GM12878 (cell line): ENCODE measurements at regions not wholly inside any gene's neighbourhood (a gene's known extent, or its start where the extent isn't known, plus 50 kb on each side); places are given as distances from the start of the nearest gene placed in this dataset.

Experiments used
- ATAC-seq: fragments of 200-7000 bp; cut with Tn5 transposase; 3 replicates; pipeline ENCODE4 v1.9.1; 2020; ENCODE audit warnings: mild to moderate bottlenecking, moderate library complexity
- BruUV-seq: library from RNA; stranded (reverse); fragments of 400-500 nt; replicated peaks from 2 replicates; lab custom pipeline; 2021; lab: Mats Ljungman, UMichigan
- CTCF ChIA-PET: fragments of 300-600 bp; sonication (Branson Sonifier 250); formaldehyde crosslinking; extraction: SDS; loops from one replicate; lab custom pipeline; 2021; ENCODE audit warnings: inconsistent platforms; lab: Yijun Ruan, JAX
- POLR2A ChIA-PET: fragments of 350-600 bp; formaldehyde crosslinking; extraction: SDS; loops from one replicate; lab custom pipeline; 2021; ENCODE audit warnings: inconsistent platforms; lab: Charles Lee
- RAD21 ChIA-PET: fragments of 300-600 bp; sonication (Branson Sonifier 250); formaldehyde crosslinking; loops from one replicate; lab custom pipeline; 2023; ENCODE audit warnings: antibody characterized with exemption; ENCODE audit not compliant: unreplicated experiment; lab: Charles Lee
- SMC1A ChIA-PET: fragments of 300-600 bp; sonication (Branson Sonifier 250); formaldehyde crosslinking; loops from one replicate; lab custom pipeline; 2023; ENCODE audit not compliant: unreplicated experiment, uncharacterized antibody; lab: Charles Lee
- DNase-seq: peaks from one replicate; pipeline ENCODE4 v3.0.0-alpha.2; 2011; ENCODE audit warnings: low read depth, low spot score
- FAIRE-seq: peaks from 3 replicates; lab custom pipeline; 2011; peaks lifted over from hg19 to GRCh38; lab: Jason Lieb, UNC
- H2AFZ ChIP-seq: 2 replicates; pipeline ENCODE4 v1.6.0; 2011; ENCODE audit warnings: low read depth, low read length, control low read depth; ENCODE audit not compliant: control insufficient read depth
- H3K27ac ChIP-seq: 2 replicates; pipeline ENCODE4 v1.5.1; 2011; ENCODE audit warnings: control low read depth; ENCODE audit not compliant: control insufficient read depth, insufficient read depth
- H3K27me3 ChIP-seq, 2 experiments: replicated peaks in 1 of 2; 2 replicates each; pipeline versions ENCODE4 v1.6.0 to v1.6.1; 2011; ENCODE audit warnings: low read length in 1 of 2; ENCODE audit not compliant: control insufficient read depth in 2 of 2, insufficient read depth in 2 of 2
- H3K36me3 ChIP-seq, 2 experiments: 2 replicates each; pipeline ENCODE4 v1.5.1; 2011; ENCODE audit warnings: low read length in 1 of 2; ENCODE audit not compliant: control insufficient read depth in 2 of 2, insufficient read depth in 2 of 2
- H3K4me1 ChIP-seq: 2 replicates; pipeline ENCODE4 v1.6.1; 2011; ENCODE audit warnings: mild to moderate bottlenecking, low read length, moderate library complexity, mixed read lengths; ENCODE audit not compliant: control insufficient read depth, insufficient read depth
- H3K4me2 ChIP-seq: 2 replicates; pipeline ENCODE4 v1.6.0; 2011; ENCODE audit warnings: control low read depth; ENCODE audit not compliant: control insufficient read depth, insufficient read depth
- H3K4me3 ChIP-seq: fragments of 200-600 bp; sonication (generic); 2 replicates; pipeline ENCODE4 v1.5.1; 2016
- H3K79me2 ChIP-seq: 2 replicates; pipeline ENCODE4 v1.6.0; 2011; ENCODE audit warnings: low read length; ENCODE audit not compliant: control insufficient read depth, insufficient read depth
- H3K9ac ChIP-seq: 2 replicates; pipeline ENCODE4 v1.8.0; 2011; ENCODE audit warnings: low read length, control low read depth, mixed read lengths; ENCODE audit not compliant: control insufficient read depth, insufficient read depth
- H3K9me3 ChIP-seq: replicated peaks from 3 replicates; pipeline ENCODE4 v1.5.1; 2011; ENCODE audit warnings: mild to moderate bottlenecking, low read length; ENCODE audit not compliant: control insufficient read depth, insufficient read depth
- H4K20me1 ChIP-seq: 2 replicates; pipeline ENCODE4 v1.6.0; 2011; ENCODE audit not compliant: control insufficient read depth, insufficient read depth
- BACH1 ChIP-seq: fragments of 450-650 bp; IDR thresholded peaks from 2 replicates; pipeline ENCODE4 v1.6.1; 2017; ENCODE audit warnings: mild to moderate bottlenecking, borderline replicate concordance
- ELK1 ChIP-seq: IDR thresholded peaks from 2 replicates; pipeline ENCODE4 v1.6.1; 2012; ENCODE audit warnings: low read depth, low read length, improper control_type of control experiment
- EZH2 ChIP-seq: IDR thresholded peaks from 2 replicates; pipeline ENCODE4 v1.6.1; 2012; ENCODE audit warnings: low read depth, mild to moderate bottlenecking, control low read depth, inconsistent platforms, low read length, borderline replicate concordance; ENCODE audit not compliant: control insufficient read depth
- SPI1 ChIP-seq: IDR thresholded peaks from 2 replicates; pipeline ENCODE4 v1.6.1; 2011; ENCODE audit warnings: low read depth, mild to moderate bottlenecking, low read length, moderate library complexity, borderline replicate concordance; ENCODE audit not compliant: insufficient read depth
- USF2 ChIP-seq: IDR thresholded peaks from 2 replicates; pipeline ENCODE4 v1.6.1; 2011; ENCODE audit warnings: low read depth, low read length, improper control_type of control experiment, borderline replicate concordance
- YY1 ChIP-seq: IDR thresholded peaks from 2 replicates; pipeline ENCODE4 v1.6.1; 2011; ENCODE audit warnings: low read depth, mild to moderate bottlenecking, low read length
- ZZZ3 ChIP-seq: IDR thresholded peaks from 2 replicates; pipeline ENCODE4 v1.6.1; 2011; ENCODE audit warnings: low read depth; ENCODE audit not compliant: control insufficient read depth, insufficient read length
- WGBS: methylation state at CpG from one replicate; pipeline ENCODE4 v1.1.6; 2016; ENCODE audit warnings: low lambda C conversion rate; ENCODE audit not compliant: insufficient replicate concordance, insufficient coverage; ENCODE audit errors: missing lambda C conversion rate; 5-methylcytosine and 5-hydroxymethylcytosine counted together
- in situ Hi-C: fragments of 300-500 bp; cut with MboI; formaldehyde crosslinking; loops from 9 replicates; pipeline ENCODE4 v1.14.3; 2018; ENCODE audit warnings: mixed read lengths
- intact Hi-C: fragments of 100-400 bp; cut with micrococcal nuclease; formaldehyde crosslinking; loops from one replicate; pipeline ENCODE4 v1.14.2; 2022; ENCODE audit not compliant: unreplicated experiment

- no peaks in the 10 kb centered on the region for H3K4me1 ChIP-seq
- no peaks in the 10 kb centered on the region for H3K27me3 ChIP-seq
- BruUV-seq = no TSS peak
- no peaks in the 10 kb centered on the region for H4K20me1 ChIP-seq
- intact Hi-C loops = no loop called here
- H3K4me3 ChIP-seq = no peak overlapping the region
- ChIA-PET CTCF (no interaction called here), SMC1A (no interaction called here), RAD21 (no interaction called here), POLR2A (no interaction called here)
- TF ChIP-seq SPI1 (peak; percentile 52; the same call in 1 of the 2 replicates), YY1 (no peak)
- no peak overlapping the region for H3K4me2 ChIP-seq
- H3K79me2 ChIP-seq = no peaks in the 10 kb centered on the region
- WGBS = 38% methylated on average over 5 of the region's 5 CpGs
- in situ Hi-C loops = no loop called here
- H3K36me3 ChIP-seq = no peaks in the 10 kb centered on the region
- H3K9ac ChIP-seq = no peak overlapping the region
- no peaks in the 10 kb centered on the region for H3K9me3 ChIP-seq
- H3K27ac ChIP-seq = no peak overlapping the region
- DNase-seq (no peak), FAIRE-seq (peak; percentile 66), ATAC-seq (peak; percentile 62)
- no peak overlapping the region for H2AFZ ChIP-seq
Observed at GRCh38 chr5:106195679-106196474, 1474.9 kb downstream of the EFNA5 start.

- Histone ChIP-seq H3K27me3 (no peaks in the 10 kb centered on the region), H3K27ac (no peak overlapping the region), H4K20me1 (no peaks in the 10 kb centered on the region), H3K79me2 (no peaks in the 10 kb centered on the region), H3K9me3 (no peaks in the 10 kb centered on the region; the same call in 2 of the 3 replicates), H3K9ac (no peak overlapping the region), H3K4me2 (no peak overlapping the region), H2AFZ (no peak overlapping the region), H3K36me3 (no peaks in the 10 kb centered on the region), H3K4me3 (no peak overlapping the region), H3K4me1 (no peaks in the 10 kb centered on the region)
- in situ Hi-C loops (no loop called here), intact Hi-C loops (no loop called here)
- no peak for FAIRE-seq
- RAD21 ChIA-PET = no interaction called here
- TF ChIP-seq ELK1 (no peak), ZZZ3 (no peak), USF2 (no peak), EZH2 (no peak), BACH1 (no peak)
- POLR2A ChIA-PET = no interaction called here
- SMC1A ChIA-PET = no interaction called here
- CTCF ChIA-PET = no interaction called here
- no TSS peak for BruUV-seq
- ATAC-seq = no peak
- WGBS = 18% methylated on average over 3 of the region's 3 CpGs
- DNase-seq = no peak
Observed at GRCh38 chr5:106189121-106189809, 1481.5 kb downstream of the EFNA5 start.
